Neural progenitor cell (in vitro differentiated cells): ENCODE measurements at regions not wholly inside any gene's neighbourhood (a gene's known extent, or its start where the extent isn't known, plus 50 kb on each side); places are given as distances from the start of the nearest gene placed in this dataset.
"Not testable (repeated sequence)": the region's sequence is repeated elsewhere in the genome, so short reads cannot be mapped to it uniquely, and the experiment has no call there.

Source experiments
- DNase-seq: peaks from one replicate; pipeline ENCODE4 v3.0.0-alpha.2; 2016; ENCODE audit warnings: low spot score
- H2AFZ ChIP-seq: fragments of 200-600 bp; sonication (generic); replicated peaks from 2 replicates; pipeline ENCODE4 v1.6.1; 2016; ENCODE audit warnings: antibody characterized with exemption
- H3F3A ChIP-seq: fragments of 200-600 bp; sonication (generic); 2 replicates; pipeline ENCODE4 v1.6.1; 2016; ENCODE audit warnings: antibody characterized with exemption, low read depth
- H3K27ac ChIP-seq: fragments of 200-600 bp; sonication (generic); 2 replicates; pipeline ENCODE4 v1.5.1; 2016; ENCODE audit warnings: mild to moderate bottlenecking
- H3K27me3 ChIP-seq: fragments of 200-600 bp; sonication (generic); 2 replicates; pipeline ENCODE4 v1.6.1; 2016; ENCODE audit warnings: mild to moderate bottlenecking, moderate library complexity
- H3K36me3 ChIP-seq: fragments of 200-600 bp; sonication (generic); 2 replicates; pipeline ENCODE4 v1.5.1; 2016
- H3K4me1 ChIP-seq: fragments of 200-600 bp; sonication (generic); 2 replicates; pipeline ENCODE4 v1.6.1; 2016; ENCODE audit warnings: mixed run types
- H3K4me2 ChIP-seq: fragments of 200-600 bp; sonication (generic); 2 replicates; pipeline ENCODE4 v1.6.1; 2016
- H3K4me3 ChIP-seq: fragments of 200-600 bp; sonication (generic); 2 replicates; pipeline ENCODE4 v1.5.1; 2016
- H3K79me2 ChIP-seq: fragments of 200-600 bp; sonication (generic); 2 replicates; pipeline ENCODE4 v1.6.1; 2016; ENCODE audit warnings: low read depth
- H3K9ac ChIP-seq: fragments of 200-600 bp; sonication (generic); 2 replicates; pipeline ENCODE4 v1.6.1; 2016
- H3K9me3 ChIP-seq: fragments of 200-600 bp; sonication (generic); 2 replicates; pipeline ENCODE4 v1.5.1; 2016; ENCODE audit warnings: low read depth
- H4K20me1 ChIP-seq: fragments of 200-600 bp; sonication (generic); 2 replicates; pipeline ENCODE4 v1.6.1; 2016; ENCODE audit warnings: low read depth
- H3K27ac Mint-ChIP-seq: 3 replicates; pipeline ENCODE4 v1.8.0; 2021; ENCODE audit warnings: mixed read lengths
- H3K27me3 Mint-ChIP-seq: 2 replicates; pipeline ENCODE4 v1.8.0; 2022; ENCODE audit warnings: low read depth, mild to moderate bottlenecking, inconsistent platforms, moderate library complexity, mixed read lengths; ENCODE audit not compliant: insufficient read depth
- H3K36me3 Mint-ChIP-seq: 3 replicates; pipeline ENCODE4 v1.8.0; 2021; ENCODE audit warnings: mixed read lengths
- H3K4me1 Mint-ChIP-seq: 3 replicates; pipeline ENCODE4 v1.8.0; 2021; ENCODE audit warnings: mixed read lengths
- H3K4me3 Mint-ChIP-seq: 3 replicates; pipeline ENCODE4 v1.8.0; 2021; ENCODE audit warnings: mild to moderate bottlenecking, moderate library complexity, mixed read lengths
- H3K9me3 Mint-ChIP-seq: 3 replicates; pipeline ENCODE4 v1.8.0; 2020; ENCODE audit warnings: mixed read lengths
- CTCF ChIP-seq: fragments of 200-600 bp; sonication (generic); IDR thresholded peaks from 2 replicates; pipeline ENCODE4 v1.5.1; 2017; ENCODE audit warnings: antibody characterized with exemption, mild to moderate bottlenecking
- EZH2 ChIP-seq: fragments of 200-600 bp; sonication (generic); IDR thresholded peaks from 2 replicates; pipeline ENCODE4 v1.6.1; 2017; ENCODE audit warnings: antibody characterized with exemption, mild to moderate bottlenecking, moderate library complexity
- EZH2phosphoT487 ChIP-seq: fragments of 200-600 bp; sonication (generic); IDR thresholded peaks from 2 replicates; pipeline ENCODE4 v1.6.1; 2017; ENCODE audit warnings: antibody characterized with exemption

GRCh38 chr16:22436823-22437652 lies 62.6 kb upstream of the CDR2 start:
- H3F3A ChIP-seq, H3K4me1 Mint-ChIP-seq, H3K79me2 ChIP-seq, H4K20me1 ChIP-seq, H3K9me3 Mint-ChIP-seq, H3K27me3 Mint-ChIP-seq, H3K9me3 ChIP-seq, H3K27me3 ChIP-seq, H3K4me1 ChIP-seq, H3K36me3 ChIP-seq, H3K36me3 Mint-ChIP-seq: not testable (repeated sequence)
- H3K4me3 ChIP-seq: peak overlapping the region; percentile 93
- H3K9ac ChIP-seq: peak overlapping the region; percentile 67
- peak; percentile 89 for DNase-seq
- peak overlapping the region; percentile 94 for H3K27ac ChIP-seq
- Mint-ChIP-seq H3K27ac (peak overlapping the region; percentile 87), H3K4me3 (peak overlapping the region; percentile 94)
- peak overlapping the region; percentile 86 for H2AFZ ChIP-seq
- peak overlapping the region; percentile 70 for H3K4me2 ChIP-seq

GRCh38 chr16:22436326-22436822 lies 62.0 kb upstream of the CDR2 start:
- H3K27me3 Mint-ChIP-seq, H3K9me3 ChIP-seq, H3F3A ChIP-seq, H3K4me1 Mint-ChIP-seq, DNase-seq, H2AFZ ChIP-seq, H3K4me1 ChIP-seq, H3K9me3 Mint-ChIP-seq, H3K36me3 Mint-ChIP-seq, H3K9ac ChIP-seq, H3K27me3 ChIP-seq, H4K20me1 ChIP-seq, H3K79me2 ChIP-seq, H3K36me3 ChIP-seq: not testable (repeated sequence)
- Mint-ChIP-seq H3K4me3 (peak overlapping the region; percentile 94), H3K27ac (peak overlapping the region; percentile 87)
- Histone ChIP-seq H3K27ac (peak overlapping the region; percentile 94), H3K4me3 (peak overlapping the region; percentile 93), H3K4me2 (peak overlapping the region; percentile 70)

- H3F3A ChIP-seq, H4K20me1 ChIP-seq, H3K36me3 Mint-ChIP-seq, H3K4me3 ChIP-seq, H3K27me3 ChIP-seq, H3K9me3 ChIP-seq, DNase-seq, H3K4me3 Mint-ChIP-seq, H3K79me2 ChIP-seq, H3K27ac ChIP-seq, H3K9ac ChIP-seq, H3K27ac Mint-ChIP-seq, H3K27me3 Mint-ChIP-seq, H3K9me3 Mint-ChIP-seq, H3K36me3 ChIP-seq, H2AFZ ChIP-seq, H3K4me2 ChIP-seq, H3K4me1 ChIP-seq, H3K4me1 Mint-ChIP-seq: not testable (repeated sequence)
Measured at GRCh38 chr16:22431314-22431713, 56.9 kb upstream of the CDR2 start.

- no peaks in the 10 kb centered on the region for H3K4me1 ChIP-seq
- no peaks in the 10 kb centered on the region for H3F3A ChIP-seq
- peaks cover 3% of the 10 kb centered on the region for H3K36me3 Mint-ChIP-seq
- no peak overlapping the region for H3K27ac Mint-ChIP-seq
- no peaks in the 10 kb centered on the region for H3K36me3 ChIP-seq
- TF ChIP-seq EZH2: no peak
- TF ChIP-seq EZH2phosphoT487: no peak
- TF ChIP-seq CTCF: no peak
- peaks cover 2% of the 10 kb centered on the region for H3K4me1 Mint-ChIP-seq
- no peak overlapping the region for H3K4me3 Mint-ChIP-seq
- no peaks in the 10 kb centered on the region for H3K79me2 ChIP-seq
- no peak overlapping the region for H3K4me2 ChIP-seq
- H3K27me3 ChIP-seq: no peaks in the 10 kb centered on the region
- H3K4me3 ChIP-seq: no peak overlapping the region
- H3K27ac ChIP-seq: no peak overlapping the region
- DNase-seq: no peak
- H3K9ac ChIP-seq: no peak overlapping the region
- H4K20me1 ChIP-seq: no peaks in the 10 kb centered on the region
- no peaks in the 10 kb centered on the region for H3K9me3 Mint-ChIP-seq
- no peaks in the 10 kb centered on the region for H3K9me3 ChIP-seq
- no peaks in the 10 kb centered on the region for H3K27me3 Mint-ChIP-seq
- H2AFZ ChIP-seq: no peak overlapping the region
Measured at GRCh38 chr16:22428654-22429053, 54.2 kb upstream of the CDR2 start.

GRCh38 chr16:22427556-22427955 lies 53.1 kb upstream of the CDR2 start:
- Histone ChIP-seq H3K9me3 (no peaks in the 10 kb centered on the region), H3K27ac (no peak overlapping the region), H2AFZ (no peak overlapping the region), H3K9ac (no peak overlapping the region), H3K79me2 (no peaks in the 10 kb centered on the region), H3F3A (no peaks in the 10 kb centered on the region), H3K4me2 (no peak overlapping the region), H3K4me1 (no peaks in the 10 kb centered on the region), H3K4me3 (no peak overlapping the region), H4K20me1 (no peaks in the 10 kb centered on the region), H3K27me3 (no peaks in the 10 kb centered on the region), H3K36me3 (no peaks in the 10 kb centered on the region)
- H3K4me3 Mint-ChIP-seq: no peak overlapping the region
- no peak overlapping the region for H3K27ac Mint-ChIP-seq
- no peak for DNase-seq
- peaks cover 2% of the 10 kb centered on the region for H3K4me1 Mint-ChIP-seq
- peaks cover 5% of the 10 kb centered on the region for H3K36me3 Mint-ChIP-seq
- no peaks in the 10 kb centered on the region for H3K9me3 Mint-ChIP-seq
- no peaks in the 10 kb centered on the region for H3K27me3 Mint-ChIP-seq
- TF ChIP-seq CTCF: no peak
- TF ChIP-seq EZH2phosphoT487: no peak
- no peak for TF ChIP-seq EZH2
